Activated CD4-positive, alpha-beta T cell treated with anti-CD3 and anti-CD28 coated beads, Interleukin-2, amount 10 ng/mL, durations not matched to agents 24 days and 14 days (primary cell): ENCODE measurements at regions not wholly inside any gene's neighbourhood (a gene's known extent, or its start where the extent isn't known, plus 50 kb on each side); places are given as distances from the start of the nearest gene placed in this dataset.

Experiments used
- DNase-seq: peaks from one replicate; pipeline ENCODE4 v3.0.0; 2022
- H3K27ac Mint-ChIP-seq: one replicate; pipeline ENCODE4 v1.8.0; 2022; ENCODE audit warnings: mild to moderate bottlenecking, mixed read lengths
- H3K27me3 Mint-ChIP-seq: one replicate; pipeline ENCODE4 v1.8.0; 2022; ENCODE audit warnings: mixed read lengths
- H3K36me3 Mint-ChIP-seq: one replicate; pipeline ENCODE4 v1.8.0; 2022; ENCODE audit warnings: low read depth, mild to moderate bottlenecking, mixed read lengths
- H3K4me1 Mint-ChIP-seq: one replicate; pipeline ENCODE4 v1.8.0; 2021; ENCODE audit warnings: mixed read lengths
- H3K4me3 Mint-ChIP-seq: one replicate; pipeline ENCODE4 v1.8.0; 2022; ENCODE audit warnings: mild to moderate bottlenecking, moderate library complexity, mixed read lengths
- H3K9me3 Mint-ChIP-seq: one replicate; pipeline ENCODE4 v1.8.0; 2021; ENCODE audit warnings: mixed read lengths
- intact Hi-C: fragments of 100-400 bp; cut with micrococcal nuclease; formaldehyde crosslinking; loops from one replicate; pipeline ENCODE4 v1.15.1; 2023

DNA sequence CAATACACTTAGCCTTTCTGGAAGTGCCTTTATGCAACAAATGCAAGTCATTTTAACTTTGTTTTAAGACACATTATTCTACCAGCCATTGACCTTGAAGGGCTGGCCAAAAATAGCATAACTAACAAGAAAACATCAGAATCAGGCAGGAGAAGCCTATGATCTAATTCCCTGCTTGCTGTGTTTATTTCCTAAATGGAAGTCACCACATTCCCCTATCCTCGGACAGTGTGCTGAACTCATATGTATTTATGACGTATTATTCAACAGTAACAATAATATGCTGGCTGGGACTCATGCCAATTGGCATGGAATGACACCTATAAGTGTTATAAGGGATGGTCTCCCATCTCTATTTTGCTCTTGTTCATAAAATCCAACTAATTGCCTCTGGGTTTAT is 140.7 kb downstream of the MAP3K7 start:
- Mint-ChIP-seq H3K27ac (peak overlapping the region; percentile 86), H3K4me1 (peaks cover 38% of the 10 kb centered on the region), H3K4me3 (no peak overlapping the region), H3K27me3 (no peaks in the 10 kb centered on the region), H3K36me3 (peaks cover 4% of the 10 kb centered on the region), H3K9me3 (peaks cover 8% of the 10 kb centered on the region)
- no peak for DNase-seq
- intact Hi-C loops, result no loop called here

DNA sequence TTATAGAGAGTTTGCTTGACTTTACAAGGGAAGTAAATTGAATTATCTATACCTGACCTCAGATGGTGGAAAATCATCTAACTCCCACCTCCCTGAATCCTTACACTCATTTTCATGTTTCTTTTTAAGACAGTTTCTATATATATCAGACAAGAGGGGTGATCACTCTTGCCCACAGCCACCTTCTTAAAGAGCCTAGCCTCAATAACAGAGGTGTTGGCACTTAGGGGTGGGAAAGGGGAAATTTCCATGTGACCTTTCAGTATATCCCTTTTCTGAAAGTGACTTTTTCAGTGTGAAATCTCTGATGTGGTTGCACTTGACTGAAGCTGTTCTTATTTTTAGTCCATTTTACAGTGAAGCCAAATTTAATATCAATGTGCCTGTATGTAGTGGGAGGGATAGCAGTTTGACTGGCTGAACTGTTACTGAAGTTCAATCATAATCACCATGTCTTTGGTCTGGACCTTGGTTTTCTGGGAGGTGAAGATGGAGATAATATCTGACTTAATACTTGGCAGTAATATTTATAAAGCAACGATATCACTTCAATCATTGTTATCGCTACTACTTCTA is 141.3 kb downstream of the MAP3K7 start:
- Mint-ChIP-seq H3K4me1 (peaks cover 41% of the 10 kb centered on the region), H3K36me3 (peaks cover 4% of the 10 kb centered on the region), H3K4me3 (peak overlapping the region; percentile 22), H3K9me3 (peaks cover 8% of the 10 kb centered on the region), H3K27ac (peak overlapping the region; percentile 86), H3K27me3 (no peaks in the 10 kb centered on the region)
- intact Hi-C loops, result loop anchor here (1.0 kb wide), 9 partner anchors 9 to 161 kb away; no protein-coding TSS in a partner anchor
- DNase-seq, result peak; percentile 55

DNA sequence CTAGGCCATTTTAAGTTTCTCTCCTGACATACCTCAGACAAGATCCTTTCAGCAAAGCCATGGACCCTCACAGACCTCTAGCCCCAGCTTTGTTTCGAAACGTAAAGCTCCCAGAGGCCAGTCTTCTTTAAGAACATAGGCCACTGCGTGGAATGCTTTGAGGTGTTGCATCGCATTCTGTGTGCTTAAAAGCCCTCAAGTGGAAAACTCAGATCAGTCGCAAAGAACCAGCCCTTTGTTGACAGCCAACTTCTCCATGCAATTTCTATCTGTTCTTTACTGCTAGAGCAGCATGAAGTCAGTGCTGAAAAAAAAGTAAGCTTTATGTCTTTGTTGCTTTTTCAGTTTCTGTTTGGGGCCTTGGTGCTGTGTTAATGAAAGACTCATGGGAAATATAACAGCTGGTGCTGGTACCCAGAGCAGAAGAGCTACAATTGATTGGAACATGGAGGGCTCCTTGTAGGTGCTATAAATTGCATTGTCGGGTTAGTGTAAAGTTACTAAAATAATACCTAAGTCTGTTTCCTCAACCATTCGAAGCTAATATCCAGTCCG is 142.6 kb downstream of the MAP3K7 start:
- intact Hi-C loops, result no loop called here
- Mint-ChIP-seq H3K27me3 (no peaks in the 10 kb centered on the region), H3K27ac (peak overlapping the region; percentile 86), H3K36me3 (peaks cover 4% of the 10 kb centered on the region), H3K4me3 (peak overlapping the region; percentile 63), H3K9me3 (peaks cover 4% of the 10 kb centered on the region), H3K4me1 (peaks cover 51% of the 10 kb centered on the region)
- DNase-seq, result peak; percentile 67

DNA sequence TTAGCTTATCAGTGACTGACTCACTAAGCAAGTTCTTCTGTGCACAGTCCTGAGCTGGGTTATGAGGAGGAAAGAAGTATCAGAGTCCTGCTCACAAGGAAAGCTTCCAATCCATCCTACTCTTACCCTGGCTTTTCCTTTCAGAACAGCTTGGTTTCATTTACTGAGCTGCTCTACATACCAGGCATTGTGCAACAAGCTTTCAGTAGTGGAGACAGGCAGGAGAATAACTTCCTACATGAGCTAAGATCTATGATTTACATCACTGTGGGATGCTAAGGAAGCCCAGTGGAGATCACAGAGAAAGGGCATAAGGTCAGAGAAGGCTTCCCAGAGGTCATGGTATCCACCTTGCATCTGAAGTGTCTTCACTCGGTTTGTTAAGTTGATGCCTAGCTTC is 144.5 kb downstream of the MAP3K7 start:
- H3K36me3 Mint-ChIP-seq, result peaks cover 4% of the 10 kb centered on the region
- H3K27me3 Mint-ChIP-seq, result no peaks in the 10 kb centered on the region
- peaks cover 49% of the 10 kb centered on the region for H3K4me1 Mint-ChIP-seq
- H3K27ac Mint-ChIP-seq, result no peak overlapping the region
- intact Hi-C loops, result no loop called here
- peaks cover 10% of the 10 kb centered on the region for H3K9me3 Mint-ChIP-seq
- no peak overlapping the region for H3K4me3 Mint-ChIP-seq
- no peak for DNase-seq

DNA sequence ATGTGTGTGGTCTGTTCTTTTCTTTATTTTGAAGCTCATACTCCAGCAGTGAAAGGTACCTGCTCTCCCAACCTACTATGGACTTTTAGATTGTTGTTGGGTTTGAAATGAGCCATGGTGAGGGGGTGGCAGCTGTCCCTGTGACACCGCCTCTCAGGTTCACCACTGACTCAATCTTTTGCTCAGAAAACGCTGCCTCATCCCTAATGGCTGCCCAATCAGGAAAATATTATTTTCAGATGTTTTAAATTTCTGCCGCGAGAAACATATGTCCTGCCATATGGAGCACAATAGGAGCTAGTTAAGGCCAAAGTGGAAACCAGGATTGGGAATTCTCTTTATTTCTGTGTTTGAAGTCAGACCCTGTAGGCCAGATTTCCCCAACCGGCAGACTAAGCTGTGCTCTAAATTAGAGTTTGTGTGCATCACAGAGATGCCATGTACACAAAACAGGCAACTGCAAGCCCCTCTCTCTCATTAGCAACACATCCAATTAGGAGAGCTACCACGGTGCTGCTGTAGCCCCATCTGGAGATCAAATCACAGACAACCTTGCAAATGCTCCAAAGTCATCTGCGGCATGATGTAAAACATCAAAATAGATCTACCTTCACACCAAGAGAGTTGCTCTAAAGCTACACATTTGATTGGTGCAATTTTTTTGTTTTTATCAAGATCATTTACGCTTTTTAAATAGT is 144.1 kb upstream of the BACH2 start:
- Mint-ChIP-seq H3K4me3 (no peak overlapping the region), H3K36me3 (peaks cover 3% of the 10 kb centered on the region), H3K4me1 (peaks cover 39% of the 10 kb centered on the region), H3K27me3 (no peaks in the 10 kb centered on the region), H3K27ac (no peak overlapping the region), H3K9me3 (peaks cover 14% of the 10 kb centered on the region)
- no peak for DNase-seq
- intact Hi-C loops, result no loop called here

DNA sequence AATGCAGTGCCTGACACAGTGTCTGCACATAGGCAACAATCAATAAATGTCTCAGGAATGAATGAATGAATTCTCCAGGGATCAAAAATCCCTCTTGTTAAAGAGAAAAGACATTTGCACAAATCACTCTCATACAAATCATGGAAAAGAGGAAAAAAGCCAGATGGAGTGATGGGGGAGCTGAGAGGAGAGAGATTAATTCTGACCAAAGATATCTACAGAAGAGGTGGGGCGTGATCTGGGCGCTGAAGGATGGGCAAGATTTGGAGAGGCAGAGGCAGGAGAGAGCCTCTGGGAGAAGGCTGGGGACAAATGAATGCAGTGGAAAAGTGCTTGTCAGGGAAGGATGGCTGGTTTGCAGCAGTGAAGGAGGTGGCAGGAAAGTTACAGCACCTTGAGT is 142.9 kb upstream of the BACH2 start:
- intact Hi-C loops, result no loop called here
- H3K27me3 Mint-ChIP-seq, result no peaks in the 10 kb centered on the region
- no peak for DNase-seq
- H3K4me1 Mint-ChIP-seq, result peaks cover 27% of the 10 kb centered on the region
- no peak overlapping the region for H3K4me3 Mint-ChIP-seq
- peaks cover 10% of the 10 kb centered on the region for H3K9me3 Mint-ChIP-seq
- H3K27ac Mint-ChIP-seq, result no peak overlapping the region
- H3K36me3 Mint-ChIP-seq, result peaks cover 2% of the 10 kb centered on the region

DNA sequence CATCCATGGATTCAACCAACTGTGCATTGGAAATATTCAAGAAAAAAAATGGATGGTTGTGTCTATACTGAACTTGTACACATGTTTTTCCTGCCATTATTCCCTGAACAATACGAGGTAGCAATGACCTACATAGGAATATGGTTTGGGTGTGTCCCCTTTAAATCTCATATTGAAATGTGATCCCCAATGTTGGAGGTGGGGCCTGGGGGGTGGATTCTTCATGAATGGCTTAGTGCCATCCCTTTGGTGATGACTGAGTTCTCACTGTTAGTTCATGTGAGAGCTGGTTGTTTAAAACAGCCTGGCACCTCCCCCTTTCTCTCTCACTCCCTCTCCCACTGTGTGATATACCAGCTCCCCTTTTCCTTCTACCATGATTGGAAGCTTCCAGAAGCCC is 139.8 kb upstream of the BACH2 start:
- DNase-seq, result no peak
- intact Hi-C loops, result no loop called here
- Mint-ChIP-seq H3K36me3 (peaks cover 3% of the 10 kb centered on the region), H3K9me3 (peaks cover 33% of the 10 kb centered on the region), H3K4me3 (no peak overlapping the region), H3K27me3 (no peaks in the 10 kb centered on the region), H3K27ac (no peak overlapping the region), H3K4me1 (peaks cover 18% of the 10 kb centered on the region)

DNA sequence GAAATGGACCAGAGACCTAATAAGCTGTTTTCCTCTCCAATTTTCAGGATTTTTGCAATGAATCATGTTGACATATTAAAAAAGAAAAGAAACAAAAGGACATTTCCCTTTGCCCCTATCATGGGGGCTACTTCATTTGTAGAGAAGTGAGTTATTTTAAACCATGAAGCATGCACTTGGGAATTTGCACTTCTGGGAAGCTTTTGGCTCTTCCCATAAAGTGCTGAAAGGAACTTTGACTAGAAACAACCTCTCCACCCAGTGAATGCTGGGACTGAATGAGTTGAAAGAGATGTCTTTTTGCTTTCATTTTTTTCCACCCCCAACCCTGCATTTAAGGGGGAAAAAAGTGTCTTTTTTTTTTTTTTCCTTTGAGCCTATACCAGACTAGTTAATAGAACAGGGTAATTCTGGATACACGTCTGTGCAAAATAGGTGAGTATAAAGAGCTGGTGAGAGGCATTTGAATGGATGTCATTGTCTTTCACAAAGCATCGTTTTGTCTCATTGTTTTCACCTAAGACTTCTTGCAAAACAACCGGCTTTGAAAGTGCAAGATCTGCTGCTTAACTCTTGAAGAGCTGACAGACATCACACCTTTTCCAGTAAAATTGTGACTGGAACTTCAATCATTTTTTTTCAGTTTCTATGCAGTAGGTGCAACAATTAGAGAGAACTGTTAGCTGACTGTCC is 138.7 kb upstream of the BACH2 start:
- peaks cover 13% of the 10 kb centered on the region for H3K4me1 Mint-ChIP-seq
- no peak for DNase-seq
- no peak overlapping the region for H3K4me3 Mint-ChIP-seq
- H3K36me3 Mint-ChIP-seq, result peaks cover 8% of the 10 kb centered on the region
- H3K27me3 Mint-ChIP-seq, result no peaks in the 10 kb centered on the region
- peaks cover 34% of the 10 kb centered on the region for H3K9me3 Mint-ChIP-seq
- no peak overlapping the region for H3K27ac Mint-ChIP-seq
- intact Hi-C loops, result no loop called here

DNA sequence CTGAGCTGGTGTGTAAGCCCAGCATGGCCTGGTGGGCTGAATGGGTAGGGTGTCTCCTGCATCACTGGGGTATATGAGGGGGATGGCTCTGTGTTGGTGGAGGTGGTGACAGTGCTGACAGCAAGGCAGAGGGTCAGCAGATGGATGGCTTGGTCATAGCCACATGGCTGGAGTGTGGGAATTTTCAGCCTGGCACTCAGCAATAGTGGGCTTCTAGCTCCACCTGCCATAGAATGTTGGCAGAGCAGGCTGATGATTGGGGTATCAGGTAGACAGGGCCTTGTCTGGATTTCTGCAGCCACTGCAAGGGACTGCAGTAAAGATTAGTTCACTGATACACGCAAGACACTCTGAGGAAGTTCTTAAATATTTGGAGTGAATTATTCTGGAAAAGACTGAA is 137.5 kb upstream of the BACH2 start:
- peaks cover 5% of the 10 kb centered on the region for H3K4me1 Mint-ChIP-seq
- no peaks in the 10 kb centered on the region for H3K27me3 Mint-ChIP-seq
- no peak for DNase-seq
- H3K9me3 Mint-ChIP-seq, result peaks cover 42% of the 10 kb centered on the region
- H3K27ac Mint-ChIP-seq, result no peak overlapping the region
- H3K36me3 Mint-ChIP-seq, result peaks cover 14% of the 10 kb centered on the region
- intact Hi-C loops, result no loop called here
- H3K4me3 Mint-ChIP-seq, result no peak overlapping the region

DNA sequence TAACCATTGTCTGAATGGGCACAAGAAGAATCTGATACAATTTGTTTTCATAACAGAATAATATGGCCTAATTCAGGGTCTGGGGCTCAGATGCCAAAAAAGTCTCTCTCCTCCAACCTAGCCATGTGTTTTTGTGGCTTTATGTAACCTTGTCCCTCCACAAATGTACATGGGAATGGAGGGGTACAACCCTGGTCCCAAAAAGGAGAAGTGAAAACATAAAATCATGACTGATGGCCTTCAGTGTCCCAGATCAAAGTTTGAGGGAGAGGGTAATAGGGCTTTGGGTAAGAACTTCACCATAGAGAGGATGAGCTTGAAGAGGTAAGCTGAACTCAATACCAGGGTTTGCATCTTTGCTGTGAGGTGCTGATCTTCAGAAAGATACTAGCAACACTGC is 136.3 kb upstream of the BACH2 start:
- H3K27ac Mint-ChIP-seq, result no peak overlapping the region
- no peak for DNase-seq
- intact Hi-C loops, result no loop called here
- H3K27me3 Mint-ChIP-seq, result no peaks in the 10 kb centered on the region
- H3K4me1 Mint-ChIP-seq, result peaks cover 5% of the 10 kb centered on the region
- no peak overlapping the region for H3K4me3 Mint-ChIP-seq
- peaks cover 17% of the 10 kb centered on the region for H3K36me3 Mint-ChIP-seq
- peaks cover 41% of the 10 kb centered on the region for H3K9me3 Mint-ChIP-seq

DNA sequence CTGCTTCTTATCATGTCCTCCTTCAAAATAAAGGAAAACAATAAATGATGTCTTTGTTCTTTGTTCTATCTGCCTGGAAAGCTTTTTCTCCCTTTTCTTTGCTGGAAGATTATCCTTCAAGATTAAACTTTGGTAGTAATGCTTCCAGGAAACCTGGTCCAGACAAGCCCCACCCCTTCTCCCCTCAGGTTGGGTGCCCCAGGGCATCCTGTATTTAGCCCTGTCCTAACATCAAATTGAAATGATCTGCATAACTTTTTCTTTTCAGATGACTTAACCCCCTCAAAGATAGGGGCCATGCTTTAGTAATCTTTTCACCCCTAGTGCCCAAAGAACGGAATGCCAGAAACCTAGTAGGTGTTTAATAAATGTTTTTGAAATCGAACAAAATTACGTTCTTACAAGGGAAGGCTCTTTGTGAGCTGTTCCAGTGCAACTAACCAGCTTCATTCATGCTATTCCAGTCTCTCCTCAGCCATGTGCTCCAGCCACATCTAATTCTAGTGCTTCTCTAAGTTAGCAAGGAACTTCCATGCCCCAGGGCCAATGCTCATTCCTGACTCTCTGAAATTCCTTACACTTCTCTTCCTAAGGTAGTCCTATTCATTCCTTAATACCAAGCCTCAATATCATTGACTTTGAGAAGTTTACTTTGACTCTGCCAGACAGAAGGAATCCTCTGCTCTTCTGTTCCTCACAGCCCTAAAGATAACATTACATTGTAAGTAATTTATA is 135.6 kb upstream of the BACH2 start:
- peaks cover 17% of the 10 kb centered on the region for H3K36me3 Mint-ChIP-seq
- peaks cover 5% of the 10 kb centered on the region for H3K4me1 Mint-ChIP-seq
- H3K27ac Mint-ChIP-seq, result no peak overlapping the region
- peaks cover 36% of the 10 kb centered on the region for H3K9me3 Mint-ChIP-seq
- no peak overlapping the region for H3K4me3 Mint-ChIP-seq
- intact Hi-C loops, result no loop called here
- no peaks in the 10 kb centered on the region for H3K27me3 Mint-ChIP-seq
- no peak for DNase-seq

DNA sequence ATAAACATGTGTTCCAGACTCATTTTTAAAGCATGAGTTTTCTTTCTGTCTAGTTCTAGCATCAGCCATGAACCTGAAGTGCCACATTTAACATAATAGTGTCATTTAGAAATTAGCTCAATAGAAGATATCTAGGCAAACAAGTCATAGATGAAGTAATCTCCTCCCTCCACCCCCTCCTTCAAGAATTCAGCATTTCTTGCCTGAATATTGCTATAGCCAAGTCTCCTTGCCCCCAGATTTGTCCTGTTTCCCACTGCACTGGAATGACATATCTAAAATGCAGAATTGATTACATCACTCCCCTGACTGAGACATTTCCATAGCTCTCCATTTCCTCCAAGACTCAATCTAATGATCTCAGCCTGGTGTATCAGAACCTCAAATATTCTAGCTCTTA is 134.9 kb upstream of the BACH2 start:
- DNase-seq, result no peak
- Mint-ChIP-seq H3K36me3 (peaks cover 17% of the 10 kb centered on the region), H3K9me3 (peaks cover 34% of the 10 kb centered on the region), H3K27me3 (no peaks in the 10 kb centered on the region), H3K27ac (no peak overlapping the region), H3K4me1 (peaks cover 7% of the 10 kb centered on the region), H3K4me3 (no peak overlapping the region)
- intact Hi-C loops, result no loop called here

DNA sequence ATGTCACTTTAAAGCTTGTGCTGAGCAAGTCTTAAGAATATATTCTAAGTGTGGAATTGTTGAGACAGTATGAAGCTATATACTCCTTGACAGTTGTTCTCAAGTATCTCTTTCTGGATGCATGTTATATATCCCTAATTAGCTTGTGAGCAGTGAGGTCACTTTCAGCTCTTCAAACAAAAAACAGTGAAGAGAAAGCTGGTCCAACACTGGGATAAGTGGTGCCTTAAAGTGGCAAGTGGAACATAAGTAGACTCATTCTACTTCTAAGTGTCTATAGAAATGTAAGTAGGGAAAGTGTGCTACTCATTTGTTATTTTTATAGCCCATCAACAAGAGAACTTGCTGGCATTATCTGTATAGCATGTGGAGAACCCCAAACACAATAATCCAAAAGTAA is 133.1 kb upstream of the BACH2 start:
- intact Hi-C loops, result no loop called here

DNA sequence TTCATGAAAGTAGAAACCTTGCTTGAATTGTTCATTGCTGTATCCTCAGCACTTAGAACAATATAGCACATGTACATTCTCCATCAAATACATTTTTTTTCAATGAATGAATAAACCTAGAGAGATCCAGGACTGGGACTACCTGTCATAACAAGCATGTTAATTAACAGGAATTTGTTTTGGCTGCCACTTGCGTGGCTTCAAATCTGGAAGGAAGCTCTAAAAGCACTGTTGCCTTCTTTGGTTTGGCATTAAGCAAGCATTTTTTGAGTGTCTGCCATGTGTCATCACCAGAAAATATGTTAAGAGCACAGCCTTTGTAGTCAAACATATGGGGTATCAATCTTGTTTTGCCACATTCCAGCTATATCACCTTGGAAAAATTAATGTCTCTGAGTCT is 131.9 kb upstream of the BACH2 start:
- Mint-ChIP-seq H3K9me3 (peaks cover 24% of the 10 kb centered on the region), H3K27ac (no peak overlapping the region), H3K4me3 (no peak overlapping the region), H3K4me1 (peaks cover 26% of the 10 kb centered on the region), H3K36me3 (peaks cover 18% of the 10 kb centered on the region), H3K27me3 (no peaks in the 10 kb centered on the region)
- intact Hi-C loops, result no loop called here
- DNase-seq, result no peak

More for the DNA sequence above, 133.1 kb upstream of the BACH2 start:
- Mint-ChIP-seq H3K27ac (no peak overlapping the region), H3K36me3 (peaks cover 17% of the 10 kb centered on the region), H3K27me3 (no peaks in the 10 kb centered on the region), H3K9me3 (peaks cover 32% of the 10 kb centered on the region), H3K4me3 (no peak overlapping the region), H3K4me1 (peaks cover 19% of the 10 kb centered on the region)
- no peak for DNase-seq
